ENCODE measurements at regions not wholly inside any gene's neighbourhood (a gene's known extent, or its start where the extent isn't known, plus 50 kb on each side); places are given as distances from the start of the nearest gene placed in this dataset.

DNA sequence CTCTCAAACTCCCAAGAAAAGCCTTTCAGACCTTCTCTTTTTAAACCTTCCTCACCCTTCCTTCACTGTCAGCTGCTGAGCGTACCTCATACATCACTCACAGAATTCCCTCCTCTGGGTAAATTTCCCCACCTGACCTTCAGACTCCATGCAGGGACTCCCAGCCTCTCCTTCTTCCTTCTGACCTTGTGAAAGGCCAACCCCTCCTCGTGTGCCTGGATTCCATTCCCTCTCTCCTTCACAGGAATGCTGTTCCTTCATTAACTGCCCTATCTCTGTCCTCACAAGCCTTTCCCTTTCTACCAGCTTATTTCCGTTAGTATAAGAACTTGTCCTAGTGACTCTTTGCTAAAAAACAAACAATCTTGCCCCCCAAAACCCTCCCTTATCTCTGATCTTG, 69.7 kb upstream of the MME start:
- Mint-ChIP-seq H3K27me3 (ENCODE audit: insufficient read depth) (peaks cover 4% of the 10 kb centered on the region), H3K27ac (no peak overlapping the region), H3K4me1 (ENCODE audit: low read depth) (peaks cover 6% of the 10 kb centered on the region), H3K9me3 (no peaks in the 10 kb centered on the region), H3K4me3 (no peak overlapping the region), H3K36me3 (ENCODE audit: low read depth) (no peaks in the 10 kb centered on the region)
- TF ChIP-seq, protein P1, sequence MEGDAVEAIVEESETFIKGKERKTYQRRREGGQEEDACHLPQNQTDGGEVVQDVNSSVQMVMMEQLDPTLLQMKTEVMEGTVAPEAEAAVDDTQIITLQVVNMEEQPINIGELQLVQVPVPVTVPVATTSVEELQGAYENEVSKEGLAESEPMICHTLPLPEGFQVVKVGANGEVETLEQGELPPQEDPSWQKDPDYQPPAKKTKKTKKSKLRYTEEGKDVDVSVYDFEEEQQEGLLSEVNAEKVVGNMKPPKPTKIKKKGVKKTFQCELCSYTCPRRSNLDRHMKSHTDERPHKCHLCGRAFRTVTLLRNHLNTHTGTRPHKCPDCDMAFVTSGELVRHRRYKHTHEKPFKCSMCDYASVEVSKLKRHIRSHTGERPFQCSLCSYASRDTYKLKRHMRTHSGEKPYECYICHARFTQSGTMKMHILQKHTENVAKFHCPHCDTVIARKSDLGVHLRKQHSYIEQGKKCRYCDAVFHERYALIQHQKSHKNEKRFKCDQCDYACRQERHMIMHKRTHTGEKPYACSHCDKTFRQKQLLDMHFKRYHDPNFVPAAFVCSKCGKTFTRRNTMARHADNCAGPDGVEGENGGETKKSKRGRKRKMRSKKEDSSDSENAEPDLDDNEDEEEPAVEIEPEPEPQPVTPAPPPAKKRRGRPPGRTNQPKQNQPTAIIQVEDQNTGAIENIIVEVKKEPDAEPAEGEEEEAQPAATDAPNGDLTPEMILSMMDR (IDR thresholded peaks at IDR 0.05), result no peak
- no peak for DNase-seq

DNA sequence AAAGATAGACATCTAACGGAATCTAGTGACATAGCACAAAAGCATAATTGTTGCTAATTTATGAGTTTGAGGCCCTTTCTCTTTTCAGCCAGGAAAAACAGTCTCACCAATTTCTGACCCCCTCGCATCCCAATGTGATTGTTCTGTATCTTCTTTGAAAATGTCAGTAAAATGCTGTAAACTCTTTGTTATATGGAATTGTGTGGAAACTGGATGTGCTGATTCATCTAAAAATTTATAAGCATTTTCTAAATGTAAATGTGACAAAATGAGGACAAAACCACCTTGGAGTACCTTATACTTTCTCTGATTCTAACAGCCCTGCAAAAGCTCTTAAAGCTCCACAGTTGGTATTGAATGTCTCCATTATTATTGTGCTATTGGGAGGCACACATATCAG, 70.9 kb upstream of the MME start:
- TF ChIP-seq, protein P1 (IDR thresholded peaks at IDR 0.05), result no peak
- Mint-ChIP-seq H3K36me3 (ENCODE audit: low read depth) (no peaks in the 10 kb centered on the region), H3K4me1 (ENCODE audit: low read depth) (peaks cover 6% of the 10 kb centered on the region), H3K9me3 (no peaks in the 10 kb centered on the region), H3K27ac (no peak overlapping the region), H3K27me3 (ENCODE audit: insufficient read depth) (peaks cover 5% of the 10 kb centered on the region), H3K4me3 (no peak overlapping the region)
- no peak for DNase-seq

DNA sequence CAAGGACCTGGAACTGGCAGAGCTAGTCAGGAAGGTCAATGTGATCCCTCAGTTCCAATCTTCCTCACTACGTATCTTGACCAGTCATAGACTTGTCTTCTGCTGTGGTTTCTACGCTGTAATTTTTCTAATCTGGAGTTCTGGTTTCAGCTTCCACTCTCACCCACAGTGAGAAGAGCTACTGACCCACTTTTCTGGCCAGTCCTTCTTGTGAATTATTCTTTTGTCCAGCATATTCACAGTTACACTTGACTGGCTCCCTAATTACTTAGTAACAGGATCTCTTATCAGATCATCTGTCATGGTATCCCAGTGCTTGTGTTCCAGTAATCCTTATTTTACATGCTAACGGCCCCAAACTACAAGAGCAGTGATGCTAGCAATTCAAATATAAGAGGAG, 72.4 kb upstream of the MME start:
- H3K9me3 Mint-ChIP-seq, result no peaks in the 10 kb centered on the region
- peaks cover 6% of the 10 kb centered on the region for H3K4me1 Mint-ChIP-seq (ENCODE audit: low read depth)
- TF ChIP-seq, protein P1 (IDR thresholded peaks at IDR 0.05), result no peak
- DNase-seq, result no peak
- no peak overlapping the region for H3K4me3 Mint-ChIP-seq
- no peaks in the 10 kb centered on the region for H3K36me3 Mint-ChIP-seq (ENCODE audit: low read depth)
- peaks cover 5% of the 10 kb centered on the region for H3K27me3 Mint-ChIP-seq (ENCODE audit: insufficient read depth)
- no peak overlapping the region for H3K27ac Mint-ChIP-seq

DNA sequence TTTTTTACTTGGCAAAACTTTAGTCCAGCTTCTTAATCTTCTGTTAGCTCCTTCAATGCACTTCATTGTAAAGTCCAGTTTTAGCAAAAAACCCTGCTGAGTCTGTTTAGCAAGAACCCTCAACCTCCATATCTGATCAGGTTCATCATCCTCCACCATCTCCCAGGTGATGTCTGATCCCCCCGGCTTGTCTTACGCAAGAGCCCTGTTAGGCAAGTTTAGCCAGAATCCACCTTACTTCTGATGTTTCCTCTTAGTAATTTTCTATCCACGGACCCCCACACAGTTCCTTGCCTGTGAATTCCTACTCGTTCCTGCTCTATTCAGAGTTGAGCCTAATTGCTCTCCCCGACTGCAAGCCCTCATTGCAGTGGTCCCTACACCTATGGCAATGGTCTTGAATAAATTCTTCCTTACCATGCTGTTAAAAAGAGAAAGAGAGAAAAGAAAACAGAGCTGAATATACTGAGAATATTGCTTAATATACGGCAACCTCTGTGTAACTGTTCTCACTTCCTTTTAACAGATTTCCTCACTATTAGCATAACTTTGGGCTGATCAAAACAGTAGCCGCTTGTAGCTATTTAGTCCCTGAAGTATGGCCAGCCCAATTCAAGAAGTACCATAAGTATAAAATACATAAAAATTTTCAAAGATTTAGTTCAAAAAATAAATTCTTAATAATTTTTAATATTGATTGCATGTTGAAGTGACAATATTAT, 78.7 kb upstream of the MME start:
- Mint-ChIP-seq H3K9me3 (no peaks in the 10 kb centered on the region), H3K4me3 (no peak overlapping the region), H3K4me1 (ENCODE audit: low read depth) (no peaks in the 10 kb centered on the region), H3K27me3 (ENCODE audit: insufficient read depth) (peaks cover 1% of the 10 kb centered on the region; the same call in 1 of the 2 replicates), H3K27ac (no peak overlapping the region), H3K36me3 (ENCODE audit: low read depth) (no peaks in the 10 kb centered on the region)
- TF ChIP-seq, protein P1 (IDR thresholded peaks at IDR 0.05), result no peak
- no peak for DNase-seq

DNA sequence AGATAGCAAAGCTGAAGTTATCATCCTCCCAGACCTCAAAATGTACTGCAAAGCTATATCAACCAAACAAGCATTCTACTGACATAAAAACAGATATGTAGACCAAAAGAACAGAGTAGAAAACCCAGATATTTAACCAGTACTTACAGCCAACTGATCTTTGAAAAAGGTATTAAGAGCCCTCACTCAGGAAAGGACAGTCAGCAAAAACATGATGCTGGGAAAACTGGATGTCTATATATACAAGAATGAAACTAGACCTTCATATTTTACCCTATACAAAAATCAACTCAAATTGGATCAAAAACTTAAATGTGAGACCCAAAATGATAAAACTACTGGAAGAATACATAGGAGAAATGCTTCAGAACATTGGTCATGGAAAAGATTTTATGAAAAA, 87.5 kb upstream of the MME start:
- Mint-ChIP-seq H3K4me1 (ENCODE audit: low read depth) (no peaks in the 10 kb centered on the region), H3K27ac (no peak overlapping the region), H3K4me3 (no peak overlapping the region), H3K9me3 (no peaks in the 10 kb centered on the region), H3K36me3 (ENCODE audit: low read depth) (no peaks in the 10 kb centered on the region), H3K27me3 (ENCODE audit: insufficient read depth) (no peaks in the 10 kb centered on the region; the same call in 1 of the 2 replicates)
- TF ChIP-seq, protein P1 (IDR thresholded peaks at IDR 0.05), result no peak
- DNase-seq, result no peak

Measured in HFFc6 (cell line).